22Rv1 (cell line): ENCODE measurements at regions not wholly inside any gene's neighbourhood (a gene's known extent, or its start where the extent isn't known, plus 50 kb on each side); places are given as distances from the start of the nearest gene placed in this dataset.

Source experiments
- CTCF ChIP-seq: fragments of 450-650 bp; IDR thresholded peaks from 2 replicates; pipeline ENCODE4 v1.5.1; 2017; ENCODE audit warnings: mild to moderate bottlenecking
- ZFX ChIP-seq: fragments of 450-650 bp; IDR thresholded peaks from 2 replicates; pipeline ENCODE4 v1.6.1; 2017; ENCODE audit warnings: antibody characterized with exemption, borderline replicate concordance

DNA sequence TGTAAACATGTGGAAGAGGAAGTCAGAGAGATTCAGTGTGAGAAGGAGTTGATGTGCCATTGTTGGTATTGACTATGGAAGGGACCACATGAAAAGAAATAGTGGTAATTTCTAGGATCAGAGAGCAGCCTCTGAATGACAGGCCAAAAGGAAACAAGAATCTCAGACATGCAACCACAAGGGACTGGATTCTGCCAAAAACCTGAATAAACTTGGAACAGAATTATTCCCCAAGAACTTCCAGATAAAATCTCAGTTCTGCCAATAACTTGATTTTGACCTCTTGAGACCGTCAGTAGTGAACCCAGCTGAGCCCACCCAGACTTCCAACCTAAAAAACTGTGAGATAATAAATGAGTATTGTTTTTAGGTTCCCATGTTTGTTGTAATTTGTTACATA, 653.6 kb upstream of the NR3C2 start:
- TF ChIP-seq CTCF (no peak), ZFX (no peak)
